Ishikawa (cell line): ENCODE measurements at regions not wholly inside any gene's neighbourhood (a gene's known extent, or its start where the extent isn't known, plus 50 kb on each side); places are given as distances from the start of the nearest gene placed in this dataset.

Experiments used
- CEBPB ChIP-seq: IDR thresholded peaks from 2 replicates; pipeline ENCODE4 v1.6.1; 2012
- CREB1 ChIP-seq: IDR thresholded peaks from 2 replicates; pipeline ENCODE4 v1.6.1; 2012; ENCODE audit warnings: low read depth
- EGR1 ChIP-seq: IDR thresholded peaks from 2 replicates; pipeline ENCODE4 v1.6.1; 2012
- EP300 ChIP-seq: IDR thresholded peaks from 2 replicates; pipeline ENCODE4 v1.6.1; 2012; ENCODE audit warnings: borderline replicate concordance
- FOXM1 ChIP-seq: IDR thresholded peaks from 2 replicates; pipeline ENCODE4 v1.6.1; 2012; ENCODE audit warnings: low read depth, borderline replicate concordance
- NFIC ChIP-seq: IDR thresholded peaks from 2 replicates; pipeline ENCODE4 v1.6.1; 2012
- RAD21 ChIP-seq: IDR thresholded peaks from 2 replicates; pipeline ENCODE4 v1.6.1; 2012; ENCODE audit warnings: low read depth
- TAF1 ChIP-seq: IDR thresholded peaks from 2 replicates; pipeline ENCODE4 v1.6.1; 2012; ENCODE audit warnings: low read depth, mild to moderate bottlenecking
- TCF12 ChIP-seq: IDR thresholded peaks from 2 replicates; pipeline ENCODE4 v1.6.1; 2012; ENCODE audit warnings: low read depth
- TEAD4 ChIP-seq: IDR thresholded peaks from 2 replicates; pipeline ENCODE4 v1.6.1; 2012
- YY1 ChIP-seq: IDR thresholded peaks from 2 replicates; pipeline ENCODE4 v1.6.1; 2012; ENCODE audit warnings: low read depth
- ZBTB7A ChIP-seq: IDR thresholded peaks from 2 replicates; pipeline ENCODE4 v1.6.1; 2012; ENCODE audit warnings: low read depth
- TF ChIP-seq, protein P1 (sequence below): IDR thresholded peaks from 2 replicates; pipeline ENCODE4 v1.6.1; 2012; ENCODE audit warnings: low read depth, mild to moderate bottlenecking
- TF ChIP-seq, protein P2 (sequence below): IDR thresholded peaks from 2 replicates; pipeline ENCODE4 v1.6.1; 2012
- TF ChIP-seq, protein P3 (sequence below): IDR thresholded peaks from 2 replicates; pipeline ENCODE4 v1.6.1; 2012

DNA sequence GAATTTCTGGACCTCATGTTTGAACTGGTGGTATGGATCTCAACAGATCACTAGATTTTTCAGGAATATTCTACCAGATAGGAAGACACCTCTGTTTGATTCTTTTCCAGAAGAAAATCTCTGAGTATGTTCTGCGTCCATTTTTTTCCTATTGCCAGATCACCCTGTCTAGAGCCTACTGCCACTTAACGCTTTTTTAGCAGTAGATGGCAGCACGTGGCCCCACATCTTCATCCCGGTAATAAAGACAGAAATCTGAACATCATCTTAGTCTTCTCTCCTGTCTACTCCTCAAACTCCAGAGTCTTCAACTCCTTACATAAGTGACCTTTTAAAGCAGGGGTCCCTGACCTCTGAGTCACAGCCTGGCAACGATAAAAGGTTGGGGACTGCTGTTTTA is 184.7 kb downstream of the TMA16 start:
- TF ChIP-seq, protein P1, sequence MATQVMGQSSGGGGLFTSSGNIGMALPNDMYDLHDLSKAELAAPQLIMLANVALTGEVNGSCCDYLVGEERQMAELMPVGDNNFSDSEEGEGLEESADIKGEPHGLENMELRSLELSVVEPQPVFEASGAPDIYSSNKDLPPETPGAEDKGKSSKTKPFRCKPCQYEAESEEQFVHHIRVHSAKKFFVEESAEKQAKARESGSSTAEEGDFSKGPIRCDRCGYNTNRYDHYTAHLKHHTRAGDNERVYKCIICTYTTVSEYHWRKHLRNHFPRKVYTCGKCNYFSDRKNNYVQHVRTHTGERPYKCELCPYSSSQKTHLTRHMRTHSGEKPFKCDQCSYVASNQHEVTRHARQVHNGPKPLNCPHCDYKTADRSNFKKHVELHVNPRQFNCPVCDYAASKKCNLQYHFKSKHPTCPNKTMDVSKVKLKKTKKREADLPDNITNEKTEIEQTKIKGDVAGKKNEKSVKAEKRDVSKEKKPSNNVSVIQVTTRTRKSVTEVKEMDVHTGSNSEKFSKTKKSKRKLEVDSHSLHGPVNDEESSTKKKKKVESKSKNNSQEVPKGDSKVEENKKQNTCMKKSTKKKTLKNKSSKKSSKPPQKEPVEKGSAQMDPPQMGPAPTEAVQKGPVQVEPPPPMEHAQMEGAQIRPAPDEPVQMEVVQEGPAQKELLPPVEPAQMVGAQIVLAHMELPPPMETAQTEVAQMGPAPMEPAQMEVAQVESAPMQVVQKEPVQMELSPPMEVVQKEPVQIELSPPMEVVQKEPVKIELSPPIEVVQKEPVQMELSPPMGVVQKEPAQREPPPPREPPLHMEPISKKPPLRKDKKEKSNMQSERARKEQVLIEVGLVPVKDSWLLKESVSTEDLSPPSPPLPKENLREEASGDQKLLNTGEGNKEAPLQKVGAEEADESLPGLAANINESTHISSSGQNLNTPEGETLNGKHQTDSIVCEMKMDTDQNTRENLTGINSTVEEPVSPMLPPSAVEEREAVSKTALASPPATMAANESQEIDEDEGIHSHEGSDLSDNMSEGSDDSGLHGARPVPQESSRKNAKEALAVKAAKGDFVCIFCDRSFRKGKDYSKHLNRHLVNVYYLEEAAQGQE, result no peak
- TF ChIP-seq EP300 (no peak), NFIC (no peak), RAD21 (peak; percentile 4; the same call in 1 of the 2 replicates)

GRCh38 chr4:163680386-163681098 is 186.1 kb downstream of the TMA16 start:
- TF ChIP-seq CREB1 (no peak), TEAD4 (no peak), NFIC (no peak), ZBTB7A (no peak), EP300 (no peak)
- TF ChIP-seq, protein P2, sequence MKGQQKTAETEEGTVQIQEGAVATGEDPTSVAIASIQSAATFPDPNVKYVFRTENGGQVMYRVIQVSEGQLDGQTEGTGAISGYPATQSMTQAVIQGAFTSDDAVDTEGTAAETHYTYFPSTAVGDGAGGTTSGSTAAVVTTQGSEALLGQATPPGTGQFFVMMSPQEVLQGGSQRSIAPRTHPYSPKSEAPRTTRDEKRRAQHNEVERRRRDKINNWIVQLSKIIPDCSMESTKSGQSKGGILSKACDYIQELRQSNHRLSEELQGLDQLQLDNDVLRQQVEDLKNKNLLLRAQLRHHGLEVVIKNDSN, result no peak
- TF ChIP-seq, protein P1, result no peak

- no peak for TF ChIP-seq ZBTB7A
- TF ChIP-seq RAD21, result peak; percentile 81
Observed at GRCh38 chr4:163681208-163681821, 186.8 kb downstream of the TMA16 start.

- no peak for TF ChIP-seq TAF1
- no peak for TF ChIP-seq CREB1
- no peak for TF ChIP-seq NFIC
- TF ChIP-seq TCF12, result no peak
- TF ChIP-seq, protein P3, sequence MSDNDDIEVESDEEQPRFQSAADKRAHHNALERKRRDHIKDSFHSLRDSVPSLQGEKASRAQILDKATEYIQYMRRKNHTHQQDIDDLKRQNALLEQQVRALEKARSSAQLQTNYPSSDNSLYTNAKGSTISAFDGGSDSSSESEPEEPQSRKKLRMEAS, result no peak
- TF ChIP-seq, protein P2, result no peak
- TF ChIP-seq RAD21, result no peak
- TF ChIP-seq EP300, result no peak
- no peak for TF ChIP-seq ZBTB7A
- no peak for TF ChIP-seq TEAD4
- TF ChIP-seq, protein P1, result no peak
- no peak for TF ChIP-seq YY1
- no peak for TF ChIP-seq FOXM1
- no peak for TF ChIP-seq CEBPB
Observed at GRCh38 chr4:163688856-163689255, 194.4 kb downstream of the TMA16 start.

- TF ChIP-seq EGR1, result no peak
- TF ChIP-seq YY1, result no peak
- TF ChIP-seq RAD21, result no peak
- no peak for TF ChIP-seq FOXM1
- no peak for TF ChIP-seq TAF1
- TF ChIP-seq, protein P1, result no peak
- no peak for TF ChIP-seq NFIC
- no peak for TF ChIP-seq ZBTB7A
- no peak for TF ChIP-seq CEBPB
- TF ChIP-seq, protein P2, result no peak
- no peak for TF ChIP-seq EP300
Observed at GRCh38 chr4:163693211-163693610, 198.7 kb downstream of the TMA16 start.
